GM19395 (cell line): ENCODE measurements at regions not wholly inside any gene's neighbourhood (a gene's known extent, or its start where the extent isn't known, plus 50 kb on each side); places are given as distances from the start of the nearest gene placed in this dataset.

ENCODE experiments used
- ATAC-seq: cut with Tn5 transposase; IDR thresholded peaks from one replicate; pipeline ENCODE4 v1.9.1; 2021; ENCODE audit warnings: mild to moderate bottlenecking, moderate library complexity; ENCODE audit not compliant: unreplicated experiment

- ATAC-seq = no peak
These were observed 70.1 kb upstream of the HIF1A start for GRCh38 chr14:61625165-61625564.

GRCh38 chr14:61627612-61628011, 67.7 kb upstream of the HIF1A start:
- no peak for ATAC-seq

- no peak for ATAC-seq
These were observed 67.1 kb upstream of the HIF1A start for GRCh38 chr14:61628016-61628725.

DNA sequence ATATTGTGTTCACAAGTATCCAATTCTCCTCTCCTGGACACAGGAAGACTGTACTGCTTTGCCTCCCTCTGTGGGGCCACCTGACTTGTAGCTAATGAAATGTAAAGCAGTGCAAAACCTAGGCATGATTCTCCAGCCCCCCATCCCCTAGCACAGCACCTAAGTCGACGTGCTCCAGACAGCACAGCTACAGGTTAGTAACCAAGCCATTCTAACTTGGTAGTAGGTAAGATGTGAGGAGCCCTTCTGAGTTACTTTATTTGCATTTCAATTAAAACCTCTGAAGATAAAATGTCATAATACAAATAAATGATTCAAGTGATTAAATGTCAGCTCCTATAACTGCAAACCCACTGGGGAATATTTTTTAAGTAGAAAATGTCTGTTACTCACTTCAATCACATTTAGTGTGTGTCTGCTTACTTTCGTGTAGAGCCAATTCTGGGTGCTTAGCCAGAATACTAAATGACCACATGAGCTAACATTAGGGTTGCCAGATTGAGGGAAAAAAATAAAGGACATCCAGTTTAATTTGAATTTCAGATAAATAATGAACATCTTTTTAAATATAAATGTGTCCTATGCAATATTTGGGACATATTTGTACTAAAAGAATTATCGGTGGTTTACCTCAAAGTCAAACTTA, 64.8 kb upstream of the HIF1A start:
- ATAC-seq = no peak

DNA sequence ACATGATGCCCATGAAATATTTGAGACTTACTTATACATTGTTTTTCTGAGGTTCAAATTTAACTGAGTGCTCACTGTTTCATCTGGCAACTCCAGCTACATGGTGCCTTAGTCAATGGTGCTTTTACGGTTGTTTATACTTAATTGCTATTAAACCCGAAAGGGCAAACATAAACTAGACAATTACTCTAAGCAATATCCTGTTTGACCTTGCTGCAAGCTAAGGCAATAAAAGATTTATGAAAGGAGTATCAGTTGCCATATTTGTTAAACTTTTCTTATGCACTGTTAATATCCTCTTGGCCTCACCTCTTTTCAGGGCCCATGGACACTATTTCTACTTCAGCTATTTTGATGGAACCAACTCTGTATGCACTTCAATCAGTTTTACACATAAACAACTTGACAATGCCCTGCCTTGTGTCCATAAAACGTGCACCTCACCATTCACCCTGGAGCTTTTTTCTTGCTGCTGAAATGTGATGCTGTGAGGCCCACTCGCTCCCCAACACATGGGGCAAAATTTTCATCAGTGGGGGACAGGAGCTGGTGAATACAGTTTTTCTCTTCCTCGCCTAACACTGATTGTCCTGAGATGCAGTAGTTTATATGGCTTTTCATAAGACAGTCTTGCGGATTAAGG, 64.1 kb upstream of the HIF1A start:
- no peak for ATAC-seq

DNA sequence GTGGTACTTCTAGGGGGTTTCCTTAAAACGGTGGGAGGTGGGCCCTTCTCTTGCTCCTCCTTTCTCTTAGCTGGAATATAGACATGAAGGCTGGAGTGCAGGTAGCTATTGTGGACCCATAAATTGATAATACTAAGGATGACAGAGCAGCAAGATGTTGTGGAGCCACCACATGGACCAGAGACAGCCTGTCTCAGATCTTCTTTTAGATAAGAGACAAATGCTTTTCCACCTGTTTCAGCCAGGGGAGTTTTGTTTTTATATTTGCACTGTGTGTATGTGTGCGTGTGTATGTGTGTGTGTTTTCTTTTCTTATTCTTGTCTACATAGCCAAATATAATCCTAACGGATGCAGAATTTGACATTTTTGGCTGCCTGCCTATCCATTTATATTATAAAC, 62.9 kb upstream of the HIF1A start:
- no peak for ATAC-seq

- ATAC-seq = no peak
These were observed 62.5 kb upstream of the HIF1A start for GRCh38 chr14:61632807-61633206.

- ATAC-seq = no peak
These were observed 59.0 kb upstream of the HIF1A start for GRCh38 chr14:61636291-61636690.

DNA sequence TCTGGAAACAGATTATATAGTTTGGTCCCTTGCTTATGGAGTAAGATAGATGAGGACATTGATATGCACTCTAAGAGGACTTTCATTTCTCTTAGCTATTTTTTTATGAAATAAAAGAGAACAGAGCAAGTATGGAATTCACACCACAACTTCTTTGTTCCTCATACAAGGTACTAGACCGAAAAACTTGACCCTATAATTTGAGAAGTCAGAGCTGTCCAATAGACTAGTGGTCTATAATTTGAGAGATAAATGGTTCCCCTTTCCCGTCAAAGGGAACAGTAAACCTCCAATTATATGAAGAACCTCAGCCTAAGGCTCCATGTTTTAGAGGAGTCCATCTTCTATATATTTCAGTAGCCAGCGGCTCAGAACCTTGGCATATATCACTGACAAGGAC, 58.5 kb upstream of the HIF1A start:
- ATAC-seq = no peak

- ATAC-seq = no peak
These were observed 56.5 kb upstream of the HIF1A start for GRCh38 chr14:61638595-61639387.

- ATAC-seq = no peak
These were observed 54.9 kb upstream of the HIF1A start for GRCh38 chr14:61640158-61641136.

GRCh38 chr14:61641914-61642613, 53.2 kb upstream of the HIF1A start:
- ATAC-seq = no peak

DNA sequence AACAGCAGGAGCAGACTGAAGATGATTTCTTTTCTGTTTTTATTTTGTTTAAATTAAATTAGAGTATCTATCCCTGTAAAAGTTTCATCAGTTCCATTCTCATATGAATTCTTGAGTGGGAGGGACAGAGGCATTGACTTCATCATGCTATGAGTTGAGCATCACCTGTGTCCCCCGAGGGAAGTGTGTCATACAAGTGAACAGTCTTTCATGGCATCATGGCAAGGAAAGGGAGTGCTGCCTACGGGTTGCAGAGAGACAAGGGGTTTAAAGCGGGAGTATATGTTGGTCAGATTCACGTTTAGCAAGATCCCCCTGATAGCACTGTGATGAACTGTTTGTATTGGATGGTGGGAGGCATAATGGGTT, 52.7 kb upstream of the HIF1A start:
- no peak for ATAC-seq

DNA sequence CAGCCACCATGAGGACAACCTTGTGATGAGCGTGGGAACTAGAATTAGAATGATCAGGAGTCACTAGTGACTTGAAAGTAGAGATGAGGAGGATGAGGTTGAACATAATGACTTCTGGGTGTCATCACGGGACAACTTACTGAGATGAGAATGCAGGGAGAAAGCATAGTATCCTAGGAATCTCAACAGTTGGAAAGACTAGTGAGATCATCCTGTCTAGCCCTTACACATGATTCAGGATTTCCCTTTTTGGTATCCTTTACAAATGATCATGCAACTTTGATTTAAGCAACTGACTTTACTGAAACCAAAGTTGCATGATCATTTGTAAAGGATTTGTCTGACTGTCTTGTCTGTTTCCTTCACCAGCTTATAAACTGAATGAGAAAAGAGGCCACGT, 51.8 kb upstream of the HIF1A start:
- no peak for ATAC-seq

GRCh38 chr14:61644175-61644574, 51.1 kb upstream of the HIF1A start:
- no peak for ATAC-seq

DNA sequence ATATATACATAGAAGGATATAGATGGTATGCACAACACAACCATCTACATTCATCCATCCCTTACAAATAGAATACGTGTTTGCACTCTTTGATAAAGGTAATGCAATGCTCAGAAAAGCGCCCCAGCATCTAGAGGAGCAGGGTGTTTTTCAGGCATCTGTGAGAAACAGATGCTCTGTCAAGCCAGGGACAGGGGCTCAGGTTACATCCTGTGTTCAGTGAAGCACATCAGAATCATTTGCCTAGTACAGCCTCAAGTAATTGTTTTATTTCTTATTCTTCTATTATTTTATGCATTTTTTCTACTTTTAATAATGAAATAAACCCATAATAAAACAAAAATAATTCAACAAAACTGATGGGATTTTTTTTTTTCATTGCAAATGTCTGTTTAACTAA, 50.5 kb upstream of the HIF1A start:
- ATAC-seq = peak; percentile 96

- ATAC-seq = no peak
These were observed 50.1 kb upstream of the HIF1A start for GRCh38 chr14:61645247-61645646.
